GM12878 (cell line): ENCODE measurements at regions not wholly inside any gene's neighbourhood (a gene's known extent, or its start where the extent isn't known, plus 50 kb on each side); places are given as distances from the start of the nearest gene placed in this dataset.

ENCODE experiments used
- ATAC-seq: fragments of 200-7000 bp; cut with Tn5 transposase; 3 replicates; pipeline ENCODE4 v1.9.1; 2020; ENCODE audit warnings: mild to moderate bottlenecking, moderate library complexity
- BruUV-seq: library from RNA; stranded (reverse); fragments of 400-500 nt; replicated peaks from 2 replicates; lab custom pipeline; 2021; lab: Mats Ljungman, UMichigan
- CTCF ChIA-PET: fragments of 300-600 bp; sonication (Branson Sonifier 250); formaldehyde crosslinking; extraction: SDS; loops from one replicate; lab custom pipeline; 2021; ENCODE audit warnings: inconsistent platforms; lab: Yijun Ruan, JAX
- POLR2A ChIA-PET: fragments of 350-600 bp; formaldehyde crosslinking; extraction: SDS; loops from one replicate; lab custom pipeline; 2021; ENCODE audit warnings: inconsistent platforms; lab: Charles Lee
- RAD21 ChIA-PET: fragments of 300-600 bp; sonication (Branson Sonifier 250); formaldehyde crosslinking; loops from one replicate; lab custom pipeline; 2023; ENCODE audit warnings: antibody characterized with exemption; ENCODE audit not compliant: unreplicated experiment; lab: Charles Lee
- SMC1A ChIA-PET: fragments of 300-600 bp; sonication (Branson Sonifier 250); formaldehyde crosslinking; loops from one replicate; lab custom pipeline; 2023; ENCODE audit not compliant: unreplicated experiment, uncharacterized antibody; lab: Charles Lee
- DNase-seq: peaks from one replicate; pipeline ENCODE4 v3.0.0-alpha.2; 2011; ENCODE audit warnings: low read depth, low spot score
- FAIRE-seq: peaks from 3 replicates; lab custom pipeline; 2011; peaks lifted over from hg19 to GRCh38; lab: Jason Lieb, UNC
- H2AFZ ChIP-seq: 2 replicates; pipeline ENCODE4 v1.6.0; 2011; ENCODE audit warnings: low read depth, low read length, control low read depth; ENCODE audit not compliant: control insufficient read depth
- H3K27ac ChIP-seq: 2 replicates; pipeline ENCODE4 v1.5.1; 2011; ENCODE audit warnings: control low read depth; ENCODE audit not compliant: control insufficient read depth, insufficient read depth
- H3K27me3 ChIP-seq, 2 experiments: replicated peaks in 1 of 2; 2 replicates each; pipeline versions ENCODE4 v1.6.0 to v1.6.1; 2011; ENCODE audit warnings: low read length in 1 of 2; ENCODE audit not compliant: control insufficient read depth in 2 of 2, insufficient read depth in 2 of 2
- H3K36me3 ChIP-seq, 2 experiments: 2 replicates each; pipeline ENCODE4 v1.5.1; 2011; ENCODE audit warnings: low read length in 1 of 2; ENCODE audit not compliant: control insufficient read depth in 2 of 2, insufficient read depth in 2 of 2
- H3K4me1 ChIP-seq: 2 replicates; pipeline ENCODE4 v1.6.1; 2011; ENCODE audit warnings: mild to moderate bottlenecking, low read length, moderate library complexity, mixed read lengths; ENCODE audit not compliant: control insufficient read depth, insufficient read depth
- H3K4me2 ChIP-seq: 2 replicates; pipeline ENCODE4 v1.6.0; 2011; ENCODE audit warnings: control low read depth; ENCODE audit not compliant: control insufficient read depth, insufficient read depth
- H3K4me3 ChIP-seq: fragments of 200-600 bp; sonication (generic); 2 replicates; pipeline ENCODE4 v1.5.1; 2016
- H3K79me2 ChIP-seq: 2 replicates; pipeline ENCODE4 v1.6.0; 2011; ENCODE audit warnings: low read length; ENCODE audit not compliant: control insufficient read depth, insufficient read depth
- H3K9ac ChIP-seq: 2 replicates; pipeline ENCODE4 v1.8.0; 2011; ENCODE audit warnings: low read length, control low read depth, mixed read lengths; ENCODE audit not compliant: control insufficient read depth, insufficient read depth
- H3K9me3 ChIP-seq: replicated peaks from 3 replicates; pipeline ENCODE4 v1.5.1; 2011; ENCODE audit warnings: mild to moderate bottlenecking, low read length; ENCODE audit not compliant: control insufficient read depth, insufficient read depth
- H4K20me1 ChIP-seq: 2 replicates; pipeline ENCODE4 v1.6.0; 2011; ENCODE audit not compliant: control insufficient read depth, insufficient read depth
- E4F1 ChIP-seq: fragments of 450-650 bp; IDR thresholded peaks from 2 replicates; pipeline ENCODE4 v1.6.1; 2018; ENCODE audit warnings: borderline replicate concordance, mild to moderate bottlenecking; ENCODE audit not compliant: partially characterized antibody
- SPI1 ChIP-seq: IDR thresholded peaks from 2 replicates; pipeline ENCODE4 v1.6.1; 2011; ENCODE audit warnings: low read depth, mild to moderate bottlenecking, low read length, moderate library complexity, borderline replicate concordance; ENCODE audit not compliant: insufficient read depth
- ZSCAN29 ChIP-seq: fragments of 450-650 bp; IDR thresholded peaks from 2 replicates; pipeline ENCODE4 v1.6.1; 2017; ENCODE audit warnings: mild to moderate bottlenecking, moderate library complexity
- in situ Hi-C: fragments of 300-500 bp; cut with MboI; formaldehyde crosslinking; loops from 9 replicates; pipeline ENCODE4 v1.14.3; 2018; ENCODE audit warnings: mixed read lengths
- intact Hi-C: fragments of 100-400 bp; cut with micrococcal nuclease; formaldehyde crosslinking; loops from one replicate; pipeline ENCODE4 v1.14.2; 2022; ENCODE audit not compliant: unreplicated experiment

DNA sequence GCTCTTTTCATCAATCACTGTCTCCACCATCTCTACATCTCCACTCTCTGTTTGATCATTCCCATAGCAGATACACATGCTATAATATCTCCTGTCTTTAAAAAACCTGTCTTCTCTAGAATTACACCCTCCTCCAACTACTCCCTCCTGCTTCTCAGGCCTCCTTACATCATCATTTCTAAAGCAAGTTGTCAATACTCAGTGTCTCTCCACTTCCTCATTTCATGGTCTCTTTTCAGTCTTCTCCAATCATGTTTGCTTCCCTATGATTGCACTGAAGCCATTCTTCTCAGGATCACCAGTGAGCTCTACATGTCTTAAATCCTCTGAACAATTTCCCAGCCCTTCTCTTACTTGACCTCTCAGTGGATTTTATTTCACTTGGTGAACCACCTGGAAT is 87.0 kb upstream of the ZNF280D start:
- in situ Hi-C loops: loop anchor here (25.0 kb wide), 1 partner anchor 717 kb away; no protein-coding TSS in a partner anchor
- no TSS peak for BruUV-seq
- FAIRE-seq (no peak), DNase-seq (no peak)
- Histone ChIP-seq H3K79me2 (no peaks in the 10 kb centered on the region), H3K9ac (no peak overlapping the region), H4K20me1 (no peaks in the 10 kb centered on the region)
- ChIA-PET POLR2A (no interaction called here), RAD21 (interaction anchor here (0.8 to 1.0 kb wide), 2 partner anchors 327 to 708 kb away, joined by 3 to 4 read pairs; no protein-coding TSS in a partner anchor)
- TF ChIP-seq E4F1: no peak
- TF ChIP-seq ZSCAN29: no peak
- peak; percentile 92; the same call in 1 of the 2 replicates for TF ChIP-seq SPI1
- TF ChIP-seq, all 136 proteins: peak for 1
- SMC1A ChIA-PET: interaction anchor here (0.7 kb wide), 1 partner anchor 396 kb away, joined by 3 read pairs; no protein-coding TSS in a partner anchor
- H3K27me3 ChIP-seq: no peaks in the 10 kb centered on the region; a peak in 1 of 4 replicates
- intact Hi-C loops: loop anchor here (2.0 to 5.0 kb wide), 3 partner anchors 327 to 706 kb away; no protein-coding TSS in a partner anchor
- H2AFZ ChIP-seq: no peak overlapping the region
- no peaks in the 10 kb centered on the region for H3K36me3 ChIP-seq
- peak; percentile 69 for ATAC-seq
- H3K4me1 ChIP-seq: no peaks in the 10 kb centered on the region
- CTCF ChIA-PET: interaction anchor here (0.6 to 1.0 kb wide), 6 partner anchors 15 to 486 kb away, joined by 3 read pairs; no protein-coding TSS in a partner anchor
- H3K4me2 ChIP-seq: no peak overlapping the region
- no peaks in the 10 kb centered on the region for H3K9me3 ChIP-seq
- H3K27ac ChIP-seq: no peak overlapping the region
- H3K4me3 ChIP-seq: no peak overlapping the region
